ENCODE measurements at regions not wholly inside any gene's neighbourhood (a gene's known extent, or its start where the extent isn't known, plus 50 kb on each side); places are given as distances from the start of the nearest gene placed in this dataset.
"Not testable (repeated sequence)": the region's sequence is repeated elsewhere in the genome, so short reads cannot be mapped to it uniquely, and the experiment has no call there.

GRCh38 chr5:111976705-111977435, 219.9 kb upstream of the NREP start:
- H3K9me3 Mint-ChIP-seq, result no peaks in the 10 kb centered on the region
- no peak overlapping the region for H3K4me3 Mint-ChIP-seq
- H3K4me1 Mint-ChIP-seq (ENCODE audit: low read depth), result no peaks in the 10 kb centered on the region
- no peak overlapping the region for H3K27ac Mint-ChIP-seq
- no peaks in the 10 kb centered on the region for H3K36me3 Mint-ChIP-seq (ENCODE audit: low read depth)
- peaks cover 9% of the 10 kb centered on the region for H3K27me3 Mint-ChIP-seq

GRCh38 chr5:111975133-111975532, 218.1 kb upstream of the NREP start:
- no peaks in the 10 kb centered on the region for H3K4me1 Mint-ChIP-seq (ENCODE audit: low read depth)

DNA sequence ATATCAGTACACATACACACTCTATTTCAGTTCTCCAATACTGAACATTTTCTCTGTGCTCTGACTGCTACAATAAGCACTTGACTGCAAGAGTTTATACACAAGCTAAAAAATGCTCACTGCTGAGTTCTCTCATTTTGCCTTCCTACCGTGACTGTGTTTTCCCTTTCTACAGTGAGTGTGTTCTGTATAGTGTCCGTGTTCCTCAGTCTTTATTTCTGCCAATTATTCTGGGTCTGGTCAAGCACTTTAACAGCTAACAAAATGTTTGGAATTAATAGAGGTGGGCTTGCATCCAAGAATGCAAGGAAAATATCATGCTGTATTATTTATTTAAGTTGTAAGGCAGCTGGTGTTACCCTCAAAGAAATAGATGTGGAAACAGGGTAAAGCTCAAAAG, 217.0 kb upstream of the NREP start:
- no peaks in the 10 kb centered on the region for H3K4me1 Mint-ChIP-seq (ENCODE audit: low read depth)
- no peaks in the 10 kb centered on the region for H3K36me3 Mint-ChIP-seq (ENCODE audit: low read depth)
- peaks cover 9% of the 10 kb centered on the region for H3K27me3 Mint-ChIP-seq
- no peak overlapping the region for H3K27ac Mint-ChIP-seq
- H3K4me3 Mint-ChIP-seq, result no peak overlapping the region
- no peaks in the 10 kb centered on the region for H3K9me3 Mint-ChIP-seq

More at GRCh38 chr5:111975133-111975532, 218.1 kb upstream of the NREP start:
- Mint-ChIP-seq H3K27me3 (peaks cover 9% of the 10 kb centered on the region), H3K9me3 (no peaks in the 10 kb centered on the region), H3K4me3 (no peak overlapping the region), H3K27ac (no peak overlapping the region), H3K36me3 (ENCODE audit: low read depth) (no peaks in the 10 kb centered on the region)

DNA sequence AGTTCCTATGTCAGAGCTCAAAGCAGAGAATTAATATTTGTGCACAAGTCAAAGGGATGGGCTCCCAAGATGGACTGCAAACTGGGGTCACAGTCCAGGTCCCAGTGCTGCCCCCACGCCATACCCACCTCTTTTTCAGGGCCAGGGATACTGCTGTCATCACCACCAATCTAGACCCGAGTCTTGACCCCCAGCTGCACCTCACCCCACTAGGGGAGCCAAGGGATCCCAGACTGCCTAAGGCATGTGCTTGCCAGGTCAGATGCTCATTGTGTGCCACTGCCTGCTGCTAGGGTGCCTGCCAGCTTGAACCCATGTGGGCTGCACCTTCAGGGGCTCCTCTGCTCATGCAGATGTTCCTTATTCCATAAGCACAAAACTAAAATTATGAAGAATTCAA, 215.6 kb upstream of the NREP start:
- Mint-ChIP-seq H3K9me3 (no peaks in the 10 kb centered on the region), H3K27me3 (peaks cover 9% of the 10 kb centered on the region), H3K27ac (no peak overlapping the region), H3K36me3 (ENCODE audit: low read depth) (no peaks in the 10 kb centered on the region), H3K4me3 (no peak overlapping the region), H3K4me1 (ENCODE audit: low read depth) (no peaks in the 10 kb centered on the region)

DNA sequence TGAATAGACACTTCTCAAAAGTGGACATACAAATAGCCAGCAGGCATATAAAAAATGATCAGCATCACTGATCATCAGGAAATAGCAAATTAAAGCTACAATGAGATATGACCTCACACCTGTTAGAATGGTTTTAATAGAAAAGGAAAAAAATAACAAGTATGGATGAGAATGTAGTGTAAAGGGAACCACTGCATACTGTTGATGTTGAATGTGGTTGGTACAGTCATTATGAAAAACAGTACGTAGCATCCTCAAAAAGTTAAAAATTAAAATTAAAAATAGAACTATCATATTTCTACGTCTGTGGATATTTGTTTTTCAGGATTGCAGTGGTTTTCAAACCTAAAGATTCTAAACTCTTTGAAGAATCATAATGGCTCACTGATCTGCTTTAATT, 215.1 kb upstream of the NREP start:
- no peak overlapping the region for H3K27ac Mint-ChIP-seq
- no peak overlapping the region for H3K4me3 Mint-ChIP-seq
- H3K36me3 Mint-ChIP-seq (ENCODE audit: low read depth), result no peaks in the 10 kb centered on the region
- H3K9me3 Mint-ChIP-seq, result no peaks in the 10 kb centered on the region
- no peaks in the 10 kb centered on the region for H3K4me1 Mint-ChIP-seq (ENCODE audit: low read depth)
- peaks cover 9% of the 10 kb centered on the region for H3K27me3 Mint-ChIP-seq

GRCh38 chr5:111968459-111968858, 211.5 kb upstream of the NREP start:
- H3K4me1 Mint-ChIP-seq (ENCODE audit: low read depth), result no peaks in the 10 kb centered on the region
- no peaks in the 10 kb centered on the region for H3K36me3 Mint-ChIP-seq (ENCODE audit: low read depth)
- no peaks in the 10 kb centered on the region for H3K9me3 Mint-ChIP-seq
- peaks cover 4% of the 10 kb centered on the region for H3K27me3 Mint-ChIP-seq
- no peak overlapping the region for H3K27ac Mint-ChIP-seq
- no peak overlapping the region for H3K4me3 Mint-ChIP-seq

- Mint-ChIP-seq H3K9me3 (no peaks in the 10 kb centered on the region), H3K4me1 (ENCODE audit: low read depth) (no peaks in the 10 kb centered on the region), H3K4me3 (no peak overlapping the region), H3K36me3 (ENCODE audit: low read depth) (no peaks in the 10 kb centered on the region), H3K27ac (no peak overlapping the region), H3K27me3 (no peaks in the 10 kb centered on the region)
Measured at GRCh38 chr5:111967463-111967862, 210.5 kb upstream of the NREP start.

DNA sequence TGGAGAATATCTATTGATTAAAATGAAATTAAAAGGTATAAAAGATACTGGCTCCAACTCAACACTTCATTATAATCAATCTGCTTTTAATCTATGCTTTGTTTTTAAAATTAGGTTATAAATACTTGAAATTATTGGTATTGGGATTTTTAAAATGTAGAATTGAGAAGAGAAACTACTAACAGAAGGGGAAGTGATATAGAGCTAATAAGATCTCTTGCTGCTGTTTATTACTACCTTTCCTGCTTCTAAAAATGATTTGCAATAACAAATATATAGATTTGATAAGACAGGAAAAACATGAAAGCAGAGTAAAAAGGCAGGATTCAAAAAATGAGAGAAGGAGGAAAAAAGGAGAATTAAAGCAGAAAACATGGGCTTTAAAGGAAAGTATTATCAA, 209.3 kb upstream of the NREP start:
- Mint-ChIP-seq H3K27me3 (no peaks in the 10 kb centered on the region), H3K9me3 (no peaks in the 10 kb centered on the region), H3K4me3 (no peak overlapping the region), H3K27ac (no peak overlapping the region), H3K36me3 (ENCODE audit: low read depth) (no peaks in the 10 kb centered on the region), H3K4me1 (ENCODE audit: low read depth) (no peaks in the 10 kb centered on the region)

DNA sequence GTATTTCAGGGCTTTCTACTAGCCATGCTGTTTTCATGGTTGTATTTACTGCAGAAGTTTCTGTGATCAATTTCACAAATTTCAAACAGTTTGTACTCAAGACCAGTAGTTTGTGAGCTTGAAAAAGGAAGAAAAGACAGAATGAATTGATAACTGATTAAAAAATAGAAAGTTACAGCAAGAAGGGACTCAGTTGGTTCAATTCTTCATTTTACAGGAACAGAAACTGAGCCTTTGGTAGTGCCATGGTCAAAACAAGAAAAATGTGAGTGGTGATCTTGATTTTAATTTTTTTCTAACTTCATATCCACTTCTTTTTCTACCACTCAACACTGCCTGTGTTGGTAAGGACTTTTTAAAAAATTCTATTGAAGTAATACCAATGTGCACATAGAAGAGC, 206.6 kb upstream of the NREP start:
- no peak overlapping the region for H3K27ac Mint-ChIP-seq
- H3K4me1 Mint-ChIP-seq (ENCODE audit: low read depth), result no peaks in the 10 kb centered on the region
- no peaks in the 10 kb centered on the region for H3K9me3 Mint-ChIP-seq
- H3K27me3 Mint-ChIP-seq, result no peaks in the 10 kb centered on the region
- no peaks in the 10 kb centered on the region for H3K36me3 Mint-ChIP-seq (ENCODE audit: low read depth)
- H3K4me3 Mint-ChIP-seq, result no peak overlapping the region

- no peaks in the 10 kb centered on the region for H3K4me1 Mint-ChIP-seq (ENCODE audit: low read depth)
- no peaks in the 10 kb centered on the region for H3K36me3 Mint-ChIP-seq (ENCODE audit: low read depth)
- no peaks in the 10 kb centered on the region for H3K27me3 Mint-ChIP-seq
- H3K4me3 Mint-ChIP-seq, result no peak overlapping the region
- no peak overlapping the region for H3K27ac Mint-ChIP-seq
- no peaks in the 10 kb centered on the region for H3K9me3 Mint-ChIP-seq
Measured at GRCh38 chr5:111962906-111963305, 205.9 kb upstream of the NREP start.

DNA sequence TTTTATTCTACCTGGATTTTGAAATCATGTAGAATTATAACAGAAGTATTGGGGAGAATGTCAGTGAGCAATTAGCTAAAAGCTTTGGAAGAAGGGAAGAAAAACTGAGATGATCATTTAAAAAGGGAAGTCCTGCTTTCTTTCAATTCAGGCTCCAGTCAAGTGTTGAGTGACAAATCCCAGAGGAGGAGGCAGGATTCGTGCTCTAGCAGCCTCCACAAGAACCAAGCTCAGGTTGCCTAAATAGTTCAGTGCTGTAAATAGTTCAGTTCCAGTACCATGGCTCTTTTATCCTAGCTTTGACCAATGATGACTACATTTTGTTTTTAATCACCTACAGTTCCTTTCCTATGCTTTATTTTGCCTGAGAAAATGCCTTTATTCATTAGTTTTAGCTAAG, 204.9 kb upstream of the NREP start:
- Mint-ChIP-seq H3K9me3 (no peaks in the 10 kb centered on the region), H3K36me3 (ENCODE audit: low read depth) (no peaks in the 10 kb centered on the region), H3K4me3 (no peak overlapping the region), H3K27ac (no peak overlapping the region), H3K4me1 (ENCODE audit: low read depth) (no peaks in the 10 kb centered on the region), H3K27me3 (no peaks in the 10 kb centered on the region)

- no peaks in the 10 kb centered on the region for H3K4me1 Mint-ChIP-seq (ENCODE audit: low read depth)
- H3K9me3 Mint-ChIP-seq, result no peaks in the 10 kb centered on the region
- H3K27ac Mint-ChIP-seq, result no peak overlapping the region
- peaks cover 4% of the 10 kb centered on the region for H3K27me3 Mint-ChIP-seq
- no peak overlapping the region for H3K4me3 Mint-ChIP-seq
- no peaks in the 10 kb centered on the region for H3K36me3 Mint-ChIP-seq (ENCODE audit: low read depth)
Measured at GRCh38 chr5:111960476-111961215, 203.7 kb upstream of the NREP start.

GRCh38 chr5:111958851-111959250, 201.9 kb upstream of the NREP start:
- no peaks in the 10 kb centered on the region for H3K9me3 Mint-ChIP-seq
- no peak overlapping the region for H3K27ac Mint-ChIP-seq
- H3K4me1 Mint-ChIP-seq (ENCODE audit: low read depth), result peaks cover 7% of the 10 kb centered on the region
- H3K36me3 Mint-ChIP-seq (ENCODE audit: low read depth), result no peaks in the 10 kb centered on the region
- no peak overlapping the region for H3K4me3 Mint-ChIP-seq
- H3K27me3 Mint-ChIP-seq, result peaks cover 4% of the 10 kb centered on the region

DNA sequence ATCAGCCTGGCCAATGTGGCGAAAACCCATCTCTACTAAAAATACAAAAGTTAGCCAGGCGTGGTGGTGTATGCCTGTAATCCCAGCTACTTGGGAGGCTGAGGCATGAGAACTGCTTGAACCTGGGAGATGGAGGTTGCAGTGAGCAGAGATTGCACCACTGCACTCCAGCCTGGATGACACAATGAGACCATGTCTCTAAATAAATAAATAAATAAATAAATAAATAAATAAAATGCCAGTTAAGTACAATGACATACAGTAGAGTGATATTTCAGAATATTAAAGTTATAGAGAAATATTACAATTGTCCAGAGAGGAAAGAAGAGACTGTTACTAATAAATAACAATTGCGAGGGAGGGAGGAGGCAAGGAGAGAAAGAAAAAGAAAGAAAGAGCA, 199.8 kb upstream of the NREP start:
- not testable (repeated sequence) for H3K36me3 Mint-ChIP-seq (ENCODE audit: low read depth); H3K4me1 Mint-ChIP-seq (ENCODE audit: low read depth); H3K9me3 Mint-ChIP-seq; H3K4me3 Mint-ChIP-seq; H3K27me3 Mint-ChIP-seq; H3K27ac Mint-ChIP-seq

DNA sequence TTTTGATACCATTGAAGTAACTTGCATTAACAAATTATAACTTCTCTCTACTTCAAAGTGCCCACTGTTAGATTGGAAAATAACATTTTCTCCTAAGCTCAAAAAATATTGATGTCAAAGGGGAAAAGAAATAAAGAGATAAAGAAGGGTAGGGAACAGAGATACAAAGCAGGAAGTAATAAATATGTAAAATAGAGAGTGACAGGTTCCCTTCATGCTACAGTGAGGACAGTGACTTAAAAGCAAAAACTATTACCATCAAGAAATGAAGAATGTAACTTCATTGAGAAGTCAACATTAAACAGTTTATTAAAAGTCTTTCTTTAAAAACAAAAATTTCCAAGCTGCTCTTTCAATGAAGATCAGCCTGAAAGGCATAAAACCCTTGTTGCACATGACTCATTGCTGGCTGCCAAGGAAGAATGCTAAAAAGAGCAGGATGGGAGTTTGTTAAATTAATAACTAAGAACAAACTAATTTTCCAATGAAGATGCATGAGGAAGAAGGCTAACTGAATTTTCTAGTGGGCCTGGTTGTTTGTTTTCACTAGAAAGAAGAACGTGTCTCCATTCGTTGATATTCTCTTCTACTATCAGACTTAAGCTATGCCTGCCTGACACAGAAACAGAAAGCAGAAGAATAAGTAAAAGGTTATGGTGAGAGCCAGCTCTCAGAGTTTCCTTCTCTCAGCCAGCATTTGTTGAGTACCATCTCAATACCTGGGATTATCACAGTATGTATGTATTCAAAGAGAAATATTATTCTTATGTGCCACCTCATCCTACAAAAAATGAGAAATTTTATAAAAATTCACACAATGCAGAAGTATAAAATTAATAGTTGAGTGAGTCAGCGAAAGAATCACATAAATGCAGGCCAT, 197.8 kb upstream of the NREP start:
- Mint-ChIP-seq H3K9me3 (no peaks in the 10 kb centered on the region), H3K36me3 (ENCODE audit: low read depth) (no peaks in the 10 kb centered on the region), H3K4me1 (ENCODE audit: low read depth) (peaks cover 8% of the 10 kb centered on the region), H3K4me3 (peak overlapping the region; percentile 8), H3K27ac (no peak overlapping the region), H3K27me3 (peaks cover 4% of the 10 kb centered on the region)
